SH-SY5Y (cell line): ENCODE measurements at regions not wholly inside any gene's neighbourhood (a gene's known extent, or its start where the extent isn't known, plus 50 kb on each side); places are given as distances from the start of the nearest gene placed in this dataset.

Experiments used
- GATA2 ChIP-seq: IDR thresholded peaks from 2 replicates; pipeline ENCODE4 v1.6.1; 2011; ENCODE audit warnings: mild to moderate bottlenecking, low read depth, low read length
- GATA3 ChIP-seq: IDR thresholded peaks from 2 replicates; pipeline ENCODE4 v1.6.1; 2011; ENCODE audit warnings: low read depth, mild to moderate bottlenecking, low read length, moderate library complexity

- TF ChIP-seq GATA2 (no peak), GATA3 (no peak)
Measured at GRCh38 chr3:180284331-180285110, 247.8 kb upstream of the PEX5L start.
